C4-2B (cell line): ENCODE measurements at regions not wholly inside any gene's neighbourhood (a gene's known extent, or its start where the extent isn't known, plus 50 kb on each side); places are given as distances from the start of the nearest gene placed in this dataset.

Source experiments
- CTCF ChIP-seq: fragments of 450-650 bp; conservative IDR thresholded peaks from 2 replicates; pipeline ENCODE4 v1.5.1; 2017; ENCODE audit warnings: mild to moderate bottlenecking
- ZFX ChIP-seq: fragments of 450-650 bp; IDR thresholded peaks from 2 replicates; pipeline ENCODE4 v1.6.1; 2017

GRCh38 chr2:611519-611918 is 65.7 kb downstream of the TMEM18 start:
- TF ChIP-seq CTCF (no peak), ZFX (no peak)
